ENCODE measurements at regions not wholly inside any gene's neighbourhood (a gene's known extent, or its start where the extent isn't known, plus 50 kb on each side); places are given as distances from the start of the nearest gene placed in this dataset.

- TF ChIP-seq POLR2AphosphoS5 (IDR thresholded peaks at IDR 0.05; ENCODE audit: low read depth, low read length) (no peak), TAF1 (IDR thresholded peaks at IDR 0.05; ENCODE audit: borderline replicate concordance, low read depth, low read length) (no peak), POLR2A (IDR thresholded peaks at IDR 0.05; ENCODE audit: low read depth, low read length) (no peak)
Measured at GRCh38 chr21:43294194-43294902, 125.5 kb downstream of the CRYAA start.

All from GM12892 (cell line).